Anterior cingulate cortex (tissue), 58 donors: ENCODE measurements at regions not wholly inside any gene's neighbourhood (a gene's known extent, or its start where the extent isn't known, plus 50 kb on each side); places are given as distances from the start of the nearest gene placed in this dataset.

Source experiments
- DNase-seq, 58 donors: peaks; one replicate each; lab custom pipeline; 2025; lab: John Stamatoyannopoulos, UW

GRCh38 chr1:103854279-103854678, 104.6 kb downstream of the AMY1C start:
- DNase-seq, result no peak

DNA sequence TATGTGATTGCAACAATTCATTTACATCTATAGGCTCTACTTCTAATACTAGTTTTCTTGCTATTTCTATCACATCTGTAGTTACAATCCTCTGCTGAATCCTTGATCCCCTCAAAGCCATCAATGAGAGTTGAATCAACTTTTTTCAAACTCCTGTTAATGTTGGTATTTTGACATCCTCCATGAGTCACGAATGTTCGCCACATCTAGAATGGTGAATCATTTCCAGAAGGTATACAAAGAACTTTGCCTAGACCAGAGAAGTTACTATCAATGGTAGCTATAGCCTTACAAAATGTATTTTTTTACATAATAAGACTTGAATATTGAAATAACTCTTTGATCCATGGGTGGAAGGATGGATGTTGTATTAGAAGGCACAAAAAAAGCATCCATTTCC, 110.0 kb downstream of the AMY1C start:
- no peak for DNase-seq

DNA sequence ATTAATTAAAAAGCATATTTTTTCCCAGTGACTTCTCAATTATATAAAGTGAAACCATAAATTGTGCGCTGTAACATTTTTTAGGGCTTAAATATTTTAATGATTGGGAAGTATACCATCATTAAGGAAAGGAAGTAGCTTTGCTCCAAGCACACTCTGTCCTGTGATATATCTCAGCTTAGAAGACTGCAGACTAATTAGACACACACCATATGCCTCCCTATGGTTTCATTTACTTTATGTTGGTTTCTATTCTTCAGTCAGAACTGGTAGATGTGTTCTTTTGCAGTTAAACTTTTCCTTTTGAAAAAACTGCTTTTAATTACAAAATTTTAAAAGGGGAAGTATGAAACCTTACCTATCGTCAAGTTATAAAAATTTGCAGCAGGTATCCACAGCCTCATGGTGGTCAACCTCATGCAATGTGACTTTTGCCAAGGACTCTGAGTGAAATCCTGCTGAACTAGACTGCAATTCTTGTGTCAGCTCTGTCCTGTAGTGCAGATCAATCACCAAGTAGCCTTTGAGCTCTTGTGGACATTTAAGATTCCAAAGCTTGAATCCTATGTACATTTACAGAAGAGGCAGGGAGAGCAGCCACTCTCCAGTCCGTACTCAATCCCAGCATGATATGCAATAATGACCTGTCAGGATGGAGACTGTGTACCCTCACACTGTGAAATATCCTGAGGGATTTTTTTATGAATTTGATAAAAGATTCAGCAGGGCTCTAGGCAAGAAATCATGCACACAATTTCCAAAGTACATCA, 149.1 kb downstream of the AMY1C start:
- no peak for DNase-seq

- no peak for DNase-seq
Measured at GRCh38 chr1:103900005-103900404, 150.3 kb downstream of the AMY1C start.

GRCh38 chr1:103901072-103901471, 151.4 kb downstream of the AMY1C start:
- DNase-seq, result no peak

DNA sequence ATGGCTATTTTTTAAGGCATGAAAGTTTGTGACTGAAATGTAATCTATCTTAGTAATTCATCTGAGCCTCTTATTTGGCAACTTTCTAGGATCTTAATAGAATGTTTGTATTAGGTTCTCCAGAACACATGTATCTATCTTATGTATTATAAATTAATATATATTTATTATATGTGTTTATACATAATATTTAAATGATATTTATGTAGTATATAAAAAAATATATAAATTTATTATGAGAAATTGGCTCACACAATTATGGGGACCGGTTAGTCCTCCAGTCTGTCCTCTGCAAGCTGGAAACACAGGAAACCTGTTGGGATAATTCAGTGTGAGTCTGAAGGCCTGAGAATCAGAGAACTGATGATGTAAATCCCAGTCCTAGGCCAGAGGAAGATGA, 155.7 kb downstream of the AMY1C start:
- DNase-seq, result no peak

DNA sequence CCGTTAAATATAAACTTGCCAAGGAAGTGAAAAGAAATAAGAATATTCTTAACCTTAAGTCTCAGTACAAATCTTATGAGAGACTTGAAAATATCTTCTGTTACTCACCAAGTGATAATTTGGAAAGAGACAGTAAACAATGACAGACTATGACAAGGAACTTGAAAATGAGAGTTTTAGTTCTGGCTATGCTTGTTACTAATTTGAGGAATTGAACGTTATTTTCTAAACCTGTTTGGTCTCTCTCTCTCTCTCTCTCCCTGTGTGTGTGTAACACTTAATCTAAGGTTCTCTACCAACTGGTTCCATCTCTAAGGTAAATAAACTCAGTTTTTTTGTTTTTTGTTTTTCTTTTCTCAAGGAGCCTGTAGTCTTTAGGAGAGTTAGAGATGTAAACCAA, 161.8 kb downstream of the AMY1C start:
- DNase-seq, result no peak

GRCh38 chr1:103917795-103918194, 168.1 kb downstream of the AMY1C start:
- DNase-seq, result no peak

DNA sequence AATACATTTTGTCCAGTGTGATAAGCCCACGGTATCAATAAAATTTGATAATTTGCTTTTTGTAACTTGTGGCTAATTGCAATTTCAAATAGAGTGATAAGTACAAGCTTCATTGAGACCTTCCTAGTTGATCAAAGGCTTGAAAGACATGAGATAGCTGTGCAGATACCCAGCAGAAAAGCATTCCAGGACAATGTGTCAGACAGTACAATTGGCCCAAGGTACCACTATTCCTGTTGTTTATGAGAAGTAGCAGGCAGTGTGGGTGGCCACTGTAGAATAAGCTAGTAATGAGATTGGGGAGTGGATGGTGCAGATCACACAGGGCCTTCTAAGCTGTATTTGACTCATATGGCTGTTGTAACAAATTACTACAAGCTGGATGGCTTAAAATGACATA, 182.2 kb downstream of the AMY1C start:
- DNase-seq, result no peak

GRCh38 chr1:103937763-103938357, 188.2 kb downstream of the AMY1C start:
- no peak for DNase-seq

DNA sequence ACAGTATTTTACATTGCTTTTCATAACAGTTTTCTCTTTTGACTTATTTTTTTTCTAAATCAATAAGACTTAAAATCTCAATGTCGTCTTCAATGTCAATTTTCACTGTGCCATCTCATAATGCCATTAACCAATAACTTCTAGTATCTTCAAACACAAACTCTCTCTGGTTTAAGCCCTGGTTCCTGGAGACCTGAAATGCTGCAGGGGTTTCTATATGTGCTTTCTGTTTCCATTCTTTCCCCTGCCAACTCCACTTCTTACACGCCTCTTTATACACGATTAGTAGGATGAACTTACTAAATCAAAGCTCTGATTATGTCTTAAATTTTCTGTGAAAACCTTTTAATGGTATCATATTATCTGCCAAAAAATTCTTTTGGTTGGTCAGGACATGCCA, 191.4 kb downstream of the AMY1C start:
- DNase-seq, result no peak

DNA sequence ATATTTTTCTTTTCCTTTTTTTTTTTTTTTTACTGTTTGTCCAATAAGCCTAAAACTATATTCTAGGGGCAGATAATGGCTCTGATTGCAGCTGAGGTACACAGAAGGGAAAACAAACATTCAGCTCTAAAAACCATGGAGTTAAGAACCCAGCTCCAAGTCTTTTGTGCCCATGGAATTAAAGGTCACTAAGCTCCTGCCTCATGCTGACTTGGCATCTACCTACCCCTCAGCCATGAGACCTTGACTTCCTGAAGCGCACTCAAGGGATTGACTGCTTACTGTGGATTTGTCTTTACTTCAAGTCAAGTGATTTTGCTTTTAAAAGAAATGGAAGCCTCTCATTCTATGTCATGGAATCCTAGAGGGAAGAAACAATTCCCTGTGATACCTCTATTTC, 192.3 kb downstream of the AMY1C start:
- DNase-seq, result no peak

DNA sequence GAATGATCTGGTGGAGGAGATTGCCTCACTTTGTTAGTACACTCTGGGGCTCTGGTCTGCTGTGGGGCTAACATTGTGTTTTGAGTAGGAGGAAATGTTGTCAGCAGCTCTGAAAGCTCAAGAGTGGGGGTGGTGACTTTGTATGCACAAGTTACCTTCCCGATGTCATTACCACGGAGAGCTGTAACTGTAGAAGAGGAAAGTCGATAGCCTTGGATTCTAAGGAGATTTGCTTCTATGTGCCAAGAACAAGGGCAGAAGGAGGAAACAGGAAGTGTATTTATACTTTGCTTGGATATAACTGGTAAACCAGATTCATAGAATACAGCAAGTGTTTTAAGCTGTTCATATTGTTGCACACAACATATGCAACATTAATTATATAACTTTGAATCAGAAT, 196.1 kb downstream of the AMY1C start:
- DNase-seq, result no peak

DNA sequence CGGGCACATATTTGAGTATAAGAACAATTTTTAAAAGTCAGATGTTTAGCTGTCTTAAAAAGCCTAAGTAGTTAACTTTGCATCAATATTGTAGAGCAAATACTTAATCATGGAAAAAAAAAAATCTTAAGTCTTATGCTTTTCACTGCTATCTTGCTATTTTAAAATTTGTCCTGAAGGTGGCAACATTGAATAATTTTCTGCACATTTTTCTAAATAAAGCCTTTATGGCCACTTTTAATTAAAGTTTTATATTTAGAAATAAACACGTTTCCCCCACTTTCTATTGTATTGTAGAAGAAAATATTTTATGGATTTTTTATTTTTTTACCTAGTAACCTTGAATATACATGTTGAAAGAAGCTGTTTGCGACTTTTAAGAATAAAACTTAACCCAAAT, 198.8 kb downstream of the AMY1C start:
- no peak for DNase-seq

DNA sequence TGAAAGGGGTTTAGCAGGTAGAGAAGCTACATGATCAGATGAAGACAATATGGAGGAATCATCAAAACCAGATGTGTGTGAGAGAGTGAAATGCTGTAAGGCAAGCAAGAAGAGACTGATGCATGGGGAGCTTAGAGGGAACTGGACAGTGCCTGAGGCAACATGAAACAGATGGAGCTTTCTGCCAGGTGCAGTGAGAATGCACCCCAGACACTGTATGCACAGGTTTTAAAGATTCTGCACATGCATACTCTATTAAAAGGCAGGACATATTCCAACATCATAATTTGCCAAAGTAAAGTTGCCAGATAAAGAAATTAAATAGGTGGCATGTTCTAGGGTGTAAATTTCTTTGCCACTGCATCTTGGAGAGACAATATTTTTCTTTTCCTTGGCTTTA, 200.1 kb downstream of the AMY1C start:
- DNase-seq, result no peak

DNA sequence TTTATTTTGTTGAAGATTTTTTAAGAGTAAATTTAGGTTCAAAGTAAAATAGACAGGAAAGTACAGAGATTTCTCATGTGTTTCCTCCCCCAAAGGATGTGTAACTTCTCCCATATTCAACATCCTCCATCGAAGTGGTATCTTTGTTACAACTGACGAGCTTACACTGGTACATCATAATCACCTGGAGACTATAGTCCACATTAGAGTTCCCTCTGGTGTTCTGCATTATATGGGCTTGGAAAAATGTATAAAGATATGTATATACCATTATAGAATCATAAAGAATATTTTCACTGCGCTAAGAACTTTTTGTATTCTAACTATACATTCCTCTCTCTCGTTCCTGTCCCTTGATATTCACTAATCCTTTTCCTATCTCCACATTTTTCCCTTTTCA, 203.7 kb downstream of the AMY1C start:
- DNase-seq, result no peak

DNA sequence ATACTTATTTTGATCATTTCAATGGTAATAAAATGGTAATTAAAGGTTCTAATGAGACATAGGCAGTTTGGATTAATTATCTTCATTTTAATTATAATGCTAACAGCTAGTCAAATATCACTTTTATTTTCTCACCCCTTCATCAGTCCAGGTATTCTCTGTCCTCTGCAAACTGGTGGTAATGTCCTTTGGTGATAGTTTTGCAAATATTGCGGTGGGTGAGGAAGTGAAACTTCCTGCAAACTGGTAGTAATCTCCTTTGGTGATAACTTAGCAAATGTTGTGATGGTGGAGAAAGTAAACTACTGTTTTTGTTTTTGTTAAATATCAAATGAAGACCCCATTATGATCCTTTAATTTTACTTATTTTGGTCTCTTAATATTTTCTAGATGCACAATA, 209.0 kb downstream of the AMY1C start:
- DNase-seq, result no peak

- no peak for DNase-seq
Measured at GRCh38 chr1:103959565-103959964, 209.9 kb downstream of the AMY1C start.

GRCh38 chr1:103960045-103960444, 210.3 kb downstream of the AMY1C start:
- DNase-seq, result no peak

DNA sequence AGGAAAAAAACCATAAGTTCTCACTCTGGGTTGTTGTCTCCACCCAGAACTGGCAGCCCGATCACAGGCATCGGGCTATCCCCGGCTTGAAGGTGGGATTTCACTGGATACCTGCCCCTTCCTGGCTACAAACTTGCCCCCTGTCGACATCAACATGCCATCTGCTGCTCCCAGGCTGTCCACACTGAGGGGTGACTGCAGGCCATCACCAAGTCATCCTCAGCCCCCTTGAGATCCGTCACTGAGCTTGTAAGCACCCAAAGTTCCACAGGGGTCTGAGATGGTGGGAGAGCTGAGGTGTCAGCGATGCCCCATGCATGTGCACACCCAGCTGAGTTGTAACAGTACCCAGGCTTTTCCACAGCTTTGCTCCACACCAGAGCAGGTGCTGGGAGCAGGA, 211.0 kb downstream of the AMY1C start:
- DNase-seq, result no peak

- DNase-seq, result no peak
Measured at GRCh38 chr1:103986792-103987191, 237.1 kb downstream of the AMY1C start.

- DNase-seq, result no peak
Measured at GRCh38 chr1:103997631-103998030, 247.9 kb downstream of the AMY1C start.
